Aorta (tissue), 5 donors: ENCODE measurements at regions not wholly inside any gene's neighbourhood (a gene's known extent, or its start where the extent isn't known, plus 50 kb on each side); places are given as distances from the start of the nearest gene placed in this dataset.

Source experiments
- ATAC-seq: fragments of 200-7000 bp; cut with Tn5 transposase; one replicate; pipeline ENCODE4 v1.9.1; 2022; ENCODE audit warnings: moderate library complexity; ENCODE audit not compliant: low FRiP score
- DNase-seq, 2 donors: peaks; one replicate each; pipeline ENCODE4 v3.0.0-alpha.2; 2020
- H3K27ac ChIP-seq, 2 donors: one replicate each; pipeline ENCODE4 v1.5.1; 2013; ENCODE audit warnings: low read length in 2 of 2, mild to moderate bottlenecking in 2 of 2, moderate library complexity in 2 of 2, control low read depth in 1 of 2, inconsistent platforms in 1 of 2, low read depth in 1 of 2
- H3K27me3 ChIP-seq, 2 donors: one replicate each; pipeline ENCODE4 v1.6.1; 2013; ENCODE audit warnings: control low read depth in 1 of 2, low read length in 1 of 2, mild to moderate bottlenecking in 1 of 2, moderate library complexity in 1 of 2; ENCODE audit not compliant: insufficient read depth in 2 of 2, control insufficient read depth in 1 of 2
- H3K36me3 ChIP-seq, 2 donors: one replicate each; pipeline ENCODE4 v1.6.1; 2013; ENCODE audit warnings: control low read depth in 1 of 2, low read length in 1 of 2, mild to moderate bottlenecking in 1 of 2; ENCODE audit not compliant: insufficient read depth in 2 of 2, control insufficient read depth in 1 of 2
- H3K4me1 ChIP-seq, 2 donors: one replicate each; pipeline ENCODE4 v1.6.1; 2013; ENCODE audit warnings: low read length in 2 of 2, control low read depth in 1 of 2, mild to moderate bottlenecking in 1 of 2, moderate library complexity in 1 of 2; ENCODE audit not compliant: insufficient read depth in 2 of 2, control insufficient read depth in 1 of 2
- H3K4me3 ChIP-seq, 2 donors: one replicate each; pipeline ENCODE4 v1.5.1; 2013; ENCODE audit warnings: low read length in 2 of 2, control low read depth in 1 of 2, mild to moderate bottlenecking in 1 of 2
- H3K9me3 ChIP-seq: one replicate; pipeline ENCODE4 v1.6.1; 2013; ENCODE audit warnings: mild to moderate bottlenecking, low read length; ENCODE audit not compliant: control insufficient read depth
- WGBS, 2 donors: extraction: QIAGEN DNeasy Blood & Tissue Kit; methylation state at CpG; one replicate each; pipeline ENCODE4 v1.1.7; 2013; 5-methylcytosine and 5-hydroxymethylcytosine counted together
- intact Hi-C, 2 donors: fragments of 100-400 bp; cut with DNase I; formaldehyde crosslinking; loops; one replicate each; pipeline versions ENCODE4 v1.14.2 to v1.15.0; 2022
- donor health status: healthy with polysubstance abuse.
- donor health status: Bipolar disorder and iron deficiency.
- donor health status: DM: no; HTN: no; CAD: no.
- donor health status: DM: no; HTN: no; CAD: no.
- donor health status: DM: yes; HTN: yes; CAD: no.

GRCh38 chr1:168892931-168893330 lies 163.9 kb upstream of the DPT start:
- Histone ChIP-seq H3K27me3 (no peaks in the 10 kb centered on the region), H3K9me3 (peaks cover 6% of the 10 kb centered on the region), H3K4me1 (peaks cover 0 to 2% of the 10 kb centered on the region in 2 donors), H3K36me3 (no peaks in the 10 kb centered on the region), H3K27ac (no peak overlapping the region), H3K4me3 (no peak overlapping the region)
- intact Hi-C loops = no loop called here
- peak; percentile 51 for ATAC-seq
- WGBS, 2 donors = 38 to 40% methylated on average over 3 of the region's 3 CpGs
- no peak for DNase-seq

GRCh38 chr1:168893359-168893801 lies 164.4 kb upstream of the DPT start:
- WGBS, 2 donors = 15% methylated on average over 3 of the region's 3 CpGs
- H3K27ac ChIP-seq = no peak overlapping the region
- no peaks in the 10 kb centered on the region for H3K27me3 ChIP-seq

GRCh38 chr1:168894397-168894903 lies 165.4 kb upstream of the DPT start:
- Histone ChIP-seq H3K27me3 (no peaks in the 10 kb centered on the region), H3K27ac (no peak overlapping the region), H3K36me3 (no peaks in the 10 kb centered on the region), H3K4me1 (peaks cover 0 to 2% of the 10 kb centered on the region in 2 donors), H3K4me3 (no peak overlapping the region), H3K9me3 (no peaks in the 10 kb centered on the region)
- ATAC-seq (no peak), DNase-seq (no peak)
- intact Hi-C loops = no loop called here
- 36 to 39% methylated on average over 4 of the region's 4 CpGs for WGBS, 2 donors

More at GRCh38 chr1:168893359-168893801, 164.4 kb upstream of the DPT start:
- H3K36me3 ChIP-seq = no peaks in the 10 kb centered on the region
- peaks cover 0 to 2% of the 10 kb centered on the region in 2 donors for H3K4me1 ChIP-seq
- H3K4me3 ChIP-seq = no peak overlapping the region
- DNase-seq (peak in 1 of 2 donors; percentile 50), ATAC-seq (peak; percentile 90)
- intact Hi-C loops = no loop called here
- H3K9me3 ChIP-seq = peaks cover 4% of the 10 kb centered on the region

- WGBS, 2 donors = 87 to 88% methylated on average over 2 of the region's 2 CpGs
- DNase-seq (no peak), ATAC-seq (no peak)
- H3K9me3 ChIP-seq = no peaks in the 10 kb centered on the region
- intact Hi-C loops = no loop called here
- peaks cover 0 to 1% of the 10 kb centered on the region in 2 donors for H3K27me3 ChIP-seq
- no peak overlapping the region for H3K27ac ChIP-seq
- no peak overlapping the region for H3K4me3 ChIP-seq
- peaks cover 0 to 2% of the 10 kb centered on the region in 2 donors for H3K4me1 ChIP-seq
- no peaks in the 10 kb centered on the region for H3K36me3 ChIP-seq
These were observed 168.2 kb upstream of the DPT start for GRCh38 chr1:168897249-168897648.

GRCh38 chr1:168903237-168903830 lies 174.3 kb upstream of the DPT start:
- no peak for ATAC-seq
- intact Hi-C loops = no loop called here

GRCh38 chr1:168905633-168906032 lies 176.6 kb upstream of the DPT start:
- no peak for ATAC-seq
- H3K9me3 ChIP-seq = no peaks in the 10 kb centered on the region
- intact Hi-C loops = no loop called here
- no peaks in the 10 kb centered on the region for H3K36me3 ChIP-seq
- no peak for DNase-seq
- H3K27ac ChIP-seq = no peak overlapping the region
- no peak overlapping the region for H3K4me3 ChIP-seq
- H3K27me3 ChIP-seq = peaks cover 0 to 1% of the 10 kb centered on the region in 2 donors
- 89 to 97% methylated on average over 2 of the region's 2 CpGs for WGBS, 2 donors
- no peaks in the 10 kb centered on the region for H3K4me1 ChIP-seq

More at GRCh38 chr1:168903237-168903830, 174.3 kb upstream of the DPT start:
- Histone ChIP-seq H3K4me1 (no peaks in the 10 kb centered on the region), H3K27ac (no peak overlapping the region), H3K9me3 (no peaks in the 10 kb centered on the region), H3K36me3 (no peaks in the 10 kb centered on the region), H3K27me3 (peaks cover 0 to 1% of the 10 kb centered on the region in 2 donors), H3K4me3 (no peak overlapping the region)
- WGBS, 2 donors = 64 to 77% methylated on average over 2 of the region's 2 CpGs
- DNase-seq = no peak

- ATAC-seq (no peak), DNase-seq (no peak)
- Histone ChIP-seq H3K4me1 (no peaks in the 10 kb centered on the region), H3K4me3 (no peak overlapping the region), H3K9me3 (no peaks in the 10 kb centered on the region), H3K27ac (no peak overlapping the region), H3K27me3 (no peaks in the 10 kb centered on the region), H3K36me3 (no peaks in the 10 kb centered on the region)
- intact Hi-C loops = no loop called here
- WGBS, 2 donors = 73 to 75% methylated on average over 2 of the region's 2 CpGs
These were observed 177.4 kb upstream of the DPT start for GRCh38 chr1:168906367-168906766.

GRCh38 chr1:168907053-168907452 lies 178.0 kb upstream of the DPT start:
- H3K27me3 ChIP-seq = no peaks in the 10 kb centered on the region
- H3K36me3 ChIP-seq = no peaks in the 10 kb centered on the region
- no peak overlapping the region for H3K4me3 ChIP-seq
- ATAC-seq (no peak), DNase-seq (no peak)
- WGBS, 2 donors = 77 to 89% methylated on average over 5 of the region's 5 CpGs
- intact Hi-C loops = no loop called here
- H3K9me3 ChIP-seq = no peaks in the 10 kb centered on the region
- no peak overlapping the region for H3K27ac ChIP-seq
- no peaks in the 10 kb centered on the region for H3K4me1 ChIP-seq

- H3K27me3 ChIP-seq = no peaks in the 10 kb centered on the region
- DNase-seq = no peak
- H3K4me3 ChIP-seq = no peak overlapping the region
- intact Hi-C loops = no loop called here
- no peaks in the 10 kb centered on the region for H3K36me3 ChIP-seq
- H3K4me1 ChIP-seq = no peaks in the 10 kb centered on the region
- no peak for ATAC-seq
- H3K27ac ChIP-seq = no peak overlapping the region
- H3K9me3 ChIP-seq = no peaks in the 10 kb centered on the region
These were observed 178.9 kb upstream of the DPT start for GRCh38 chr1:168907786-168908348.
